ENCODE measurements at regions not wholly inside any gene's neighbourhood (a gene's known extent, or its start where the extent isn't known, plus 50 kb on each side); places are given as distances from the start of the nearest gene placed in this dataset.
A peak's percentile ranks its signal among the peaks of the same experiment; 100 is the strongest.

DNA sequence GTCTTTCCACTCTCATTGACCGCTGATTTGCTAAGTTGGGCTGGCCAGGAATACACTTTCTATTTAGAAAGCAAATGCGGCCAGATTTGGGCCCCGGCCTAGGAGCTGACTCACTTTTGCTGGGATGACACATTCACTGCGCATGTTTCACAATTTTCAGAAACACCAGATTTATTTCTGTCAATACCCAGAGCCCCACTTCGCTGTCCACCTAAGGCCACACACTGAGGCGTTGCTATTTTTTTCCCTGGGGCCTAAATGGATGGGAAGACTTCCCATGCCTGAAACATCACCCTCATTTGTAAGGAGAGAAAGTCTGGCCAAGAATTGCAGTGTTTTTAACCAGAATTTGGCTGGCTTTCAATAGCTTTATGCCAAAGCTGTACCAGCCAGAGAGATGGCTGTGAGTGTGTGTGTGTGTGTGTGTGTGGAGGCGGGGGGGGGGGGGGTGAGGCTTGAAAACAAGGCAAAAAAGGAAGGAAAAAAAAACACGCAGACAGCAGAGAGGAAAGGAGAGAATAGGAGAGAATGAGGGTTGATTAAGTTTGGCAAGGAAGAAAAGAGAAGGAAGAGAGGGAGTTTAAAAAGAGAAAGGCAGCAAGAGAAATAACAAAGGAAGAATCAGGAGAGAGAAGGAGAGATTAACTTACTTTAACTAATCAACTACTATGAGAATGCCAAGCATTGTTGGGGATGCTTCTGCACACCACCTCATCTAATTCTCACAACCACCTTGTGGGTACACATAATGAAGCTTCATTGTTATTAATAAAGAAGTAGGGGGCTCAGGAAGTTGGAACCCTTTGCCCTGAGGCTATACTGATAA is 261.4 kb upstream of the KLF4 start:
- no peak for DNase-seq

DNA sequence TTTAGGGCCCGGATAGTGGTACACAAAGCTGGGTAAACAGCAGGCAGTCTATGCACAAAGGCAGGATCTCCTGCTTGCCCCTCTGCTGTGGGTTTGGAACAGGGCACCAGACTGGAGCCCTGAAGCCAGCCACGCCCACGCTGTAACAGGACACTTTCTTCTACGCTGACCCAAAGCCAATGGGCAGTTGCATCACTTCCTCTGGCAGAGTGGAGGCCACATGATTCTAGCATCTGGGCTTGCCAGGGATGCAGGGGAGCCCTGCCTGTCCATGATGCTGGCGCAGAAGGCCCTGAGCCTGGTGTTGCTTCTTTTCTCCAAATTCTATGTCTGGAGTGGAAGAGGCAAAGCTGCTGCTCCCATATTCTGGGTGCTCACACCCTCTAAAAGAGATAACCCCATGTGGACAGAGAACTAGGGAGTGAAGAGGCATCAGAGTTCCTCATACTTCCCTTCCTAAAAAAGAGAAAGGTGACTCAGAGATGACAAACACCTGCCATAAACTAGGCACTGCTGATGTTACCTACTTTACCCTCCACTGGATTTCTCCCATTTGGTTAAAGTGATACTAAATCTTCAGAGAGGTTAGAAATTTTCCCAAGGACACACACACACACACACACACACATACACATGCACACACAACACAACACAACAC is 260.3 kb upstream of the KLF4 start:
- peak; percentile 91 for DNase-seq

DNA sequence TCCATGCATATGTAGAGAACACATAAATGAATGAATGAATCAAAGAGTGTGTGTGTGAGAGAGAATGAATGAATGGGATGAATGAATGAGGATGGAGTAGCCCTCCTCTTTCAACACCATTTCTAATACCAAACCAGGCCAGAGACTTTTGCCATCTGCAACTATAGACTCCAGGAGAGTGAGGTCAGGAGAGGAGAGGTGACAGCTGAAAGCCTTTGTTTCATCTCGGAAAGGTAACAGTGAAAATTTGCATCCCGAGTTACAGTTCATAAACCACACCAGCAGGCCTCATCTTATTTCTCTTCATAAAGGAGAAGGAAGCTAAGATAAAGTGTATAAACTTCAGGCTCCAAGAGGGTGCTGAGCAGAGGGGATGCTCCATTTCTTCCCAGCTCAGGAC is 255.3 kb upstream of the KLF4 start:
- DNase-seq: no peak

DNA sequence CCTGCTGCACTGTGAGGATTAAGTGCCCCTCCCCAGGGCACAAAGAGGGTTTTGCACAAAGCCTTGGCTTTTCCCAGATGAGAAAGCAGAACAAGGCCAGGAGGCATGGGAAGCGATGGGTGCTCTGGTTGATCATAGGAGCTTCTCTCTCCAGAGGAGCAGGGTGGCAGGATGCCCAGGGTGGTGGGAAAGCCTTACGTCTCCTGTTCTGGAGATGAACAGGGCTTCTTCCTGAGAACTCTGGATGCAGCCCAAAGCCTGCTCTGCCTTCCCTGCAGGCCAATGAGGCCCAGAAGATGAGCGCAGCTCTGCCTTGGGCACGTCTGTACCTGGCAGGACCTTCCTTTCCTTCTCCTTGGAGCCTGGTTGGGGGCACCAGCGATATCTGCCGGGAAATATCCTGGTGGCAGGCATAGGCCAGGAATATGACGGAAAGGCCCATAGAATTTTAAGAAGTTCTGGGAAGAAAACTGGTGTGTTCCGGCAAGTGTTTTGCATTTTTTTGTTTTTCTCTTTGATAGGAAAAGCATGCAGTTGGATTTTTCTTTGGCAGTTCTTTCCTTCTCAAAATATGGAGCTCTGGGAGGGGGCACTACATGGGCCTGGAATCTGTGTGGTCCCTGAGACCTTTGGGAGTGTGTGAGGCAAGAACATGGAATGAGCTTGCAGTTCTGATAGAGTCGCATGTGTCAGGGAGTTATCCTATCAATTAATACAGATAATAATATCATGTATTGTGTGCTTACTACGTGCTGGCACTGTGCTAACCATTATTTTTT is 253.2 kb upstream of the KLF4 start:
- DNase-seq: no peak

DNA sequence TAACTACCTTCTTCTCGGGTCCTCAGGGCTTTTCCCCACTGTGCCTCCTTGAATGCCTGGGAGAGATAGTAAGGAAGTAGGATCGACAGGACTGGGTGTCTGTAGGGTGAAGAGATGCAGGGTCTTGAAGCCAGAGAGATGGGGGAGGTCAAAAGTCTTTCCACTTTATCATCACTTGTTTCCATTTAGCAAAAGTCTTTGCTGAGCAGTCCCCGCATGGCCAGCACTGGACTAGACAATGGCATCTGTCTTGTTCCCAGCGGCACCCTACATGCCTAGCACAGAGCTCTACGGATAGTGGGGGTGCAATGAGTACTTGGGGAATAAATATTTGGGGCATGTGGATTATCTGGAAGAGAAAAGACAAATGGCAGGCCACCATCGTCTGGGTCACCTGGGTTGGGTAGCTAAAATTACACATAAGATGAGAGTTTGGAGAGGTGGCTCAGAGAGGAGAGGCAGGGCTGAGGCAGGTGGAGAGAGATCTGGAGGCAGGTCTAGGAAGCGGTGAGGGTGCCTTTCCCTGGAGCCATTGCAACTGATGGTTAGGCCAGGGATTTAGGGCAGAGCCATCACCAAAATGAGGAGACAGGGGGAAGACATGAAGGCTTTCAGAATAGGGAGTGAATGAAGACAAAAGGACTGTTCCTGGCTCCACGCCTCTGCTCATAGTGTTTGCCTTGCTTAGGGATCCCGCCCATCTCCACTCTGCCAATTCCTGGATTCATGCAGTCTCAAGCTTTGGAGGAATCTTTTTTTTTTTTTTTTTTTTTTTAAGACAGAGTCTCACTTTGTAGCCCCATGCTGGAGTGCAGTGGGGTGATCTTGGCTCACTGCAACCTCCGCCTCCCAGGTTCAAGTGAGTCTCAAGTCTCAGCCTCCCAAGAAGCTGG is 250.8 kb upstream of the KLF4 start:
- no peak for DNase-seq

DNA sequence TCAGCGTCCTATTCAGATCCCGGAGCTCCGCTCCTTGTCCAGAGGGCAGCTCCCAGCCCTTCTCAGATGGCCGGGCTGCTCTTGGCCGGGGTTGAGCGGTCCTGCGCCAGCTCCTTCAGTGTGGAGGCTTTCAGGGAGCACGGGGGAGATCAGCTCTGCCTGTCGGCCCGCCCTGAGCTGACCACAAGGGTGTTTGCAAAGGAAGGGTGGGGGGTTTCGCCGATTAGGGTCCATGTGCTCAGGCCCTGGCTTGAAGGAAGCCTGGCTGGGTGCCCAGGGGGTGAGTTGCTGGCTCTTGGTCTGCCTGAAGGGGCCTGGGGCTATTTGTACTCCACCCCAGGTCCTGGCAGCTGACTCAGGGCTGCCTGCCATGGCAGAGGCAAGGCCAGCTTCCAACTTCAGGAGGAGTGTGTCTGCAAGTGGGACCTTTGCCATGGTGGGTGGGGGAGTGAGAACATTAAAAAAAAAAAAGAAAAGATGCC is 250.1 kb upstream of the KLF4 start:
- DNase-seq: no peak

DNA sequence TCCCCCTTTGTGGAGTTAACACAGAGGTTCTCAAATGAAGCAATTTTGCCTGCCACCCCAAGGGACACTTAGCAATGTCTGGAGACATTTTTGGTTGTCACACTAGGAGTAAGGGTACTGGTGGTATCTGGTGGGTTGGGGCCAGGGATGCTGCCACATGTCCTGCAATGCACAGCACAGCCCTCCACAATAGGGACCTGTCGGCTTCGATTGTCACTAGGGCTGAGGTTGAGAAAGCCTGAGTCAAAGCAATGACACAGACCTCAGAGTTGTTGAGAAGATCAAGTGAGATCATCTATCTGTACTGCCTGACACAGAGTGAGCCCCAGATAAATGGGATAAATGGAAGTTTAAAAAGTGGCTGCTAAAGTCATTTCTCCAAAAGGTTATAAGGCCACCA is 249.2 kb upstream of the KLF4 start:
- no peak for DNase-seq

DNA sequence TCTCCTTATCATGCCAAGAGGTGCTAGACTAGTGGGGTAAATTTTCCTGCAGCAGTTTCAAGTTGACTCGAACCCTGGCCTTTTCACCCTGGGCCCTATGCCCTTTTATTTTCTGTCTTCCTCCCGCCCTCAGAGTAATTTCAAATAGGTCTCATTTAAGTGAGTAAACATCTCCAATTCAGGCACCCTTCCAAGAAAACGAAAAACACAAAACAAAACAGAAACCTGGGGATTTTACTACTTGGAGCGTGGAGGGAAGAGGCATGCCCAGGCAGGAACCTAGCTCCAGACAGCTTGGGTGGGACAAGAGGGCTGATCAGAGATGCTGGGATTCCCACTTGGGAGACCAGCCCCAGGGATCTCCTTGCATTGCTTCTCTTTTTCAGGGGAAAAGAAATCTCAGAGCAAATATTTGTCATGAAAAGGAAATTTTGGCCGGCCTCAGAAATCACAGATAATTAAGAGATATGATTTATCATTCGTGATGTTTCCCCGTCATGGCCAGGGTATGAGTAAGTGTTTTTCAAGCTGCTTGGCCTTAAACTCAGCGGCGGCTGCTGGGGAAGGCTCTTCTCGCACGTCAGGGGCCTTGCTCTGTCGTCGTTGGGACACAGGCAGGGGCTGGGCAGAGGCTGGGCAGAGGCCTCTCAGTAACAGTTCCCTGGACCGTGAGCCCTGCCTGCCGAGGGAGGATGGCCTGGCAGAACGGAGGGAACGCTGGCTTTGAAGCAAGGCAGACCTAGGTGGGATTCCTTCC is 248.6 kb upstream of the KLF4 start:
- no peak for DNase-seq

DNA sequence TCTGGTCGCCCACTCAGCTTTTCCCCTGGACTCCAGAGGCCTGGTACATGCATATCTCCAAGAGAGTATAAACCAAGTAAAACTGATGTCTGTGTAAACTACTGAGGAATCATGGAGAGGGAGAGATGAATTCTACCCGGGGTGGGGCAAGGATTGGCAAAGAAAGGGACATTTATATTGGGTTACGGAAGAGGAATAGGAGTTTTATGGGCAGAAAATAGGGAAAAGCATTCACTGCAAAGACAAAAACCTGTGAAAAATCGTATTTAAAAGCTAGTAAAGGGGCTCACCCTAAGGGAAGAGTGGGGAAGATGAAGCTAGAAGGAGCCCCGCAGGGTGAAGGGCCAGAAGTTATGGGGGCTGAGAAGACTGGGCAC is 248.0 kb upstream of the KLF4 start:
- no peak for DNase-seq

DNA sequence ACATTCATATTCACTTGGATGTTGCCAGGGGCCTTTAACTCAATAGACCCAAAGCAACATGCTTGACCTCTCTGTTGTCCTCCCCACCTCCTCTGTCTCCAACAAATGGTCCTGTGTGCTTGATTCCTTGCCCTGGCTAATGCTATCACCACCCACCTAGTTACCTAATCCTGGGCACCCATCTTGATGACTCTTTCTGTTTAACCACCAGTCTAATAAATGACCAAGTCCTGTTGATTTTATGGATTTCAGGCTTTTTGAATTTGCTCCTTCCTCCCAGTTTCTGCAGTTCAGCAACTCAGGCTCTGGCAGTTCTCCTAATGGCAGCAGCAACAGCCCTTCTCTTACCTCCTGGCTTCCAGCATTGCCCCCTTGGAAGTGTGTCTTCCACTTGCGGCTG is 246.3 kb upstream of the KLF4 start:
- no peak for DNase-seq

DNA sequence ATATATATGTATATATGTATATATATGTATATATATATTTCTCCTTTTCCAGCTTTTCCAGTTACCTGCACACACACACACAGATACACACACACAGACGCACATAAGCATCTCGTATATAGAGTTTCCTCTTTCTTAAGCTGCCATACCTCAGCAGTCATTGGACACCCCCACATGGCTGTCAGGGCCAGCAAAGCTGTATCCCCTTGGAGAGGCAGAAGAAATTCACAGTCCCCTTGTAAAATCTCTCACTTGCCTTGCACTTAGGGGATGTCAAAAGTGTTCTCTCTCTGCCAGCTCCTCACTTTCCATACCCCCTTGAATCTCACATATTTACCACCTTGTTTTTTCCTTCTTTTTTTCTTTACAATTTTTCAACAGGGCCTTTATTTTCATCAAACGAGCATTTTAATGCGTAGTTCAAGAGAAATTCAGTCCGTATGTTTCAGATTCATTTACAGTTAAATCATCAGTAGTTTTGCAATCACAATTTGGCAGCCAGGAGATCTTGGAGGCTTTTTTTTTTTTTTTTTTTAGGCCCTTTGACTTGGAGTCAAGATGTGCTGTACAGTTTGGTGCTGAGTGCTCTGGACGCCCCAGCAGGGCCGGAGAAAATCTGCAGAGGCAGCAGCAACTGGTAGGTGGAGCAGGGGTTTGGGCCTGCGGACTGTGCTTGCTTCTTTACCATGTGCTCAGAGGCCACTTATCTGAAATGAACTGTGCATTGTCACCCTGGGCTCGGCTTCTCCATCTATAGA is 244.9 kb upstream of the KLF4 start:
- DNase-seq: no peak

DNA sequence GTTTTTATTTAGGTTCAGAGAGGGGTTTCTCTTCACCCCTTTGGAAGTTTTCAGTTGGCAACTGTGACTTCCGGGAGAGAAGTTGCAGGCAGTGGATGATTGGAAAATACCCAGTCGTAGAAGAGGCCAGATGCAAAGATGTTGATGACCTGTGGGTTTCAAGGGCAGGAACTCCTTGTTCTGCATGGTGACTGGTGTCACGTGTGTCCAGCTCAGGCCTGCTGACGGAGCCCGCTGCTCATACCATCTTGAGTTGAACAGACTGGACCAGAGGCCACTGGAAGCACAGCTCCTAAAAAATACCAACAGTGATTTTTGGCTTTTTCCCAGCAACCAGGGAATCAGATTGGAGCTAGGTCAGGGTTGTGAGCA is 243.9 kb upstream of the KLF4 start:
- no peak for DNase-seq

DNA sequence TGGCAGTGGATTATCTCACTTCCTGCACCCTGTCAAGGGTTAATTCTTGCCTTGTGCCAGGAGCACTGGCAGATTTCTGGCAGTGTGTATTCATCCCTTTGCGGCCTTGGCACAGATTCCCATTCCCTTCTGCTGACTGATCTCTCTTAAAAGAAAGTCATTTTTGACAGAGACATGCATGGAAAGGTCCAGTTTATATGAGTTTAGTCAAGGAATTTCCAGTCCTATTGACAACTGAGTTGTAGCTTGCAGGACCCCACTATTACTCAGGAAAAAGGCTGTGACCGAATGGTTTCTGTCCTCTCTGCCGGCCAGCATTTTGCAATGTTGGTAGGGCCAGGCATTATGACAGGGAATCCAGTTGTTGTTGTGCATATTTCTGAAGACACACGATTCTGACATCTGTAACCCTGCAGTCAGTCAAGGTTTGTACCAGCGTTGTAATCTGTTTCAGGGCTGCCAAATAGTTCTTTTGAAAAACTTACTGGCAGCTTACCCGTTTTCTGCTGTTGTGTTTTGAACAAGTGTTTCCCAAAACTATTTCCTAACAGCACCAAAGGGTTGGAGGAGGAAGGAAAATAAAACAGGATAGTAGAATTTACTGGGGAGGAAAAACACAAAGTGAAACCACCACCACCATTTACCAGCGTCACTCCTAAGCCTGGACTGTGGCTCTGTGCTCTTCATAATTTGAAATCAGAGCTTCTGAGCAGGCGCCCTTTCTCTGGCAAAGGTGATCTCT is 243.4 kb upstream of the KLF4 start:
- no peak for DNase-seq

DNA sequence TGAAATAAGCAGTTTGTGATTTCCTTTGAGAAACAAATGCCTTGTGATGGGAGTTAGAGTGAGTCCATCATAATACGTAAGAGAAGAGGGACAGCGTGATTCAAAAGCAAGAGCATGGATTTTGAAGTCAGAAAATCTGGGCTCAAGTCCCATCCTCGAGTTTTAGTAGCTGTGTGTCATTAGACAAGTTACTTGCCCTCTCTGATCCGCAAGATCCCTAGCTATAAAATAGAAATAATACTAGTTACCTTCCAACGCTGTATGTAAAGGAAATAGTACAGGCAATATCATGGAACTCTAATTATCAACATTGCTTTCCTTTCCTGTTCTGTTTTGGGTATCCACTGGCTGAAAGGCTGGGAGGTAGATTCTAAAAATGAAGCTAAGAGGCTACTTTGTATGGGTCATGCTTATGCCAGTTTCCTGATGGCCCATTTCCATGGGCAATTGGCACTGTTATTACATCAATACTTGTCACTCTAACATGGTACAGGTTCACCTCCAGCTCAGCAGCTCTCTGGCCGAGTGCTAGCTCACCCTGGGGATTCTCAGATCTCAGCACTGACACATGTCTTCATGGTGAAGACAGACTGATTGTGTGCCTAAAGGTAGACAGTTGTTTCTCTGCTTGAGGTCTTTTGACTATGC is 241.7 kb upstream of the KLF4 start:
- no peak for DNase-seq

DNA sequence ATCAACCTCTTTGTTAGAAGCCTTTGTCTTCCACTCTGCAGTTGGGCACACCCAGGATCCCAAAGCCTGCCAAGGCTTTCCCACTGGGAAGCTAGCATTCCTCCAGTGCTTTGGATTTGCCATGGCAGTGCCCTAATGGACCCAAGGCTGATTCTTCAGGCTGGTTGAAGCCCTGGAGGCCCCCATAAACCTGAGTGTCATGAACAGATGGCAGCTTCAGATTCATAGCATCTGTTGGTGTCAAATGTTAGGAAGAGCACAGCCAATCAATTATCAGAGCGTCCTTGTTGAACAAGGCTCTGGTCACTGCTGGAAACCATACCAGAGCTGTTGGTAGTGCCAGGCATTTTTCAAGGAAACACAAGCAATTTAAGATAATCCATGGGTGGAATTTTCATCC is 241.1 kb upstream of the KLF4 start:
- DNase-seq: no peak

DNA sequence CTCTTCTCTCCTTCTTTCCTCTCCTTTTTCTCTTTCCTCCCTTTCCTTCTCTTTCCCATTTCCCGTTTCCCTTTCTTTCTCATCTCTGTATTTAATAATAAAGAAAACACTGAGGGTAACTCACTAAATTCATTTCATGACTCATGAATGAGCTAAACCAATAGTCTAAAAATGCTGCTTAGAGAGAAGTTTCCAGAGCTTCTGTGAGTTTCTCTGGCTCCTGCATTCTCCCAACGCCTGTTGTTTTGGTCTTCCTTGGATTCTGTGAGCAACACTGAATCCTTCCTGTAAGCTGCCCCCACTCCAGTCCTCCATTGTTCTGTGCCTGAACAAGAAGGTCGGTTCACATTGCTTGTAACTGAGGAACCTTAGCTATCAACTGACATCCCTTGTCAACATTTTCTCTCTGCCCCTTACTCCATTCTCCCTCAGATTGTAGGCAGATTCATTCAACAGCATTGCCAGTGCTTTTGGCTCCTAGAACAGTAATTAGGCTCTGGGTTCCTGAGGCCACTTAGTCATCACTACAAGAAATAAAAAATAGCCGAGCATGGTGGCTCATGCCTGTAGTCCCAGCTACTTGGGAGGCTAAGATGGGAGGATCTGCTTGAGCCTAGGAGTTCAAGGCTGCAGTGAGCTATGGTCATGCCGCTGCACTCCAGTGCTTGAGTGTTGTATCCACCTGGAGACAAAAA is 237.7 kb upstream of the KLF4 start:
- no peak for DNase-seq

DNA sequence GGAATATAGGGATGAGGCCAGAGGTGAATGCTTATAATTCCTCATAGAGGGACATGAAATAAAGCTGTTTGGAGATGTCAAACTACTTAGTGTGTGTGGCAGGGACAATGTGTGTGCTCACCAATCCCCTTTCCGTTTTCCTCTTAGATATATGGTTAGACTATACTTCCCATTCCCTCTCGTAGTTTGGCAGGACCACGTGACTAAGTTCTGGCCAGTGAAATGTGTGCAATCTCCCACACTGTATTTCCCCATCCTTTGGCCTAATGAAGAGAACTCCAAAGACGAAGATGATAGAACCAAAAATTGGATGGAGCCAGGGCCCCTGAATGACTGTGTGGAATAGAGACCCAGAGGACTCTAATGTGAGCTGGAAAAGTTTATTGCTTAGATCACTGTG is 233.4 kb upstream of the KLF4 start:
- DNase-seq: no peak

DNA sequence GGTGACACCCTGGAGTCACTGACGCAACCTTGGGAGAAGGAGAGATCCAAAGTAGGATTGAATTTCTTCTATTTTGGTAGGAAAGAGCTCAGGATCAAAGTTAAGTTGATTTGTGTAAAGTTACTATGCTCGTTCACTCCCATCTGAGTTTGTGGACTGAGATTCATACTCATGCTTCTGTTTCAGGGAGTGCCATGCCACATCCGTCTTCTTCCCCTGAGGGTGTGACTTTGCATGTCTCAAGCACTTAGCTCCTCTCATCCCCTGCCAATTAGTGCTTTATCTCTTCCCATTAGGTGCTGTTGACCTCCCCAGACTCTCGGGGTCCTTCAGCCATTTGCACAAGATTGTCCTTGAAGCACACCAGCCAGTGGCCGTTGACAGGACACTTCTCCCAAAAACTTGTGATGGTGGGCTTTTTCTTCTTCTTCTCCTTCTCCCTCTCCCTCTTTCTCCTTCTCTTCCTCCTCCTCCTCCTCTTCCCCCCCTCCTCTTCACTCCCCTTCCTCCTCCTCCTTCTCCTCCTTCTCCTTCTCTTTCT is 232.2 kb upstream of the KLF4 start:
- no peak for DNase-seq

DNA sequence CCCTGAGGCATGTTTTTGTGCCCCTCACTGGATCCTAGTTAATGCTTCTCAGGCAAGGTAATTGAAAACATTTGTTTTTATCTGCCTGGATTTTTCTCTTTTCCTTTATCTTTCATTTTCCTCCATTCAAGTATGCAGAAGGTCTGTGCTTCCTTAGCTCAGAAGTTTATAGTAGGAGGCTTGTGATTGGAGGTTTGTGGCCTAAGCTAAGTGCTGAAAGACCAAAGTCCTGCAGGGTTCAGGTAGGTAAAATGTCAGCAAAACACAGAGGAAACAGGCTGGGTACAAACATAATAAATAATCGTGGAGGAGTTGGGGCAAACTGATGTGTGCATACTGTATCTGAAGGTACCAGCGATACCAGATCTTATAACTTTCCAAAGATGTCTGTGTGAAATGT is 230.9 kb upstream of the KLF4 start:
- DNase-seq: no peak
